Glutamatergic neuron (in vitro differentiated cells): ENCODE measurements at regions not wholly inside any gene's neighbourhood (a gene's known extent, or its start where the extent isn't known, plus 50 kb on each side); places are given as distances from the start of the nearest gene placed in this dataset.

Experiments
- DNase-seq: peaks from one replicate; pipeline ENCODE4 v3.0.0; 2022
- H3K27ac Mint-ChIP-seq: one replicate; pipeline ENCODE4 v1.8.0; 2020; ENCODE audit warnings: mild to moderate bottlenecking, mixed read lengths, inconsistent platforms; ENCODE audit not compliant: unreplicated experiment
- H3K27me3 Mint-ChIP-seq: one replicate; pipeline ENCODE4 v1.8.0; 2020; ENCODE audit warnings: mild to moderate bottlenecking, moderate library complexity, mixed read lengths, inconsistent platforms; ENCODE audit not compliant: unreplicated experiment
- H3K36me3 Mint-ChIP-seq: one replicate; pipeline ENCODE4 v1.8.0; 2020; ENCODE audit warnings: mild to moderate bottlenecking, mixed read lengths, inconsistent platforms; ENCODE audit not compliant: unreplicated experiment
- H3K4me1 Mint-ChIP-seq: one replicate; pipeline ENCODE4 v1.8.0; 2020; ENCODE audit warnings: mild to moderate bottlenecking, low read depth, mixed read lengths, inconsistent platforms; ENCODE audit not compliant: unreplicated experiment
- H3K4me3 Mint-ChIP-seq: one replicate; pipeline ENCODE4 v1.8.0; 2020; ENCODE audit warnings: mild to moderate bottlenecking, mixed read lengths, inconsistent platforms; ENCODE audit not compliant: unreplicated experiment
- H3K9me3 Mint-ChIP-seq: one replicate; pipeline ENCODE4 v1.8.0; 2020; ENCODE audit warnings: mild to moderate bottlenecking, moderate library complexity, mixed read lengths, inconsistent platforms; ENCODE audit not compliant: unreplicated experiment
- TF ChIP-seq, protein P1 (sequence below): fragments of 200-600 bp; sonication (generic); IDR thresholded peaks from one replicate; pipeline ENCODE4 v1.5.0; 2021; ENCODE audit not compliant: partially characterized antibody, unreplicated experiment

DNA sequence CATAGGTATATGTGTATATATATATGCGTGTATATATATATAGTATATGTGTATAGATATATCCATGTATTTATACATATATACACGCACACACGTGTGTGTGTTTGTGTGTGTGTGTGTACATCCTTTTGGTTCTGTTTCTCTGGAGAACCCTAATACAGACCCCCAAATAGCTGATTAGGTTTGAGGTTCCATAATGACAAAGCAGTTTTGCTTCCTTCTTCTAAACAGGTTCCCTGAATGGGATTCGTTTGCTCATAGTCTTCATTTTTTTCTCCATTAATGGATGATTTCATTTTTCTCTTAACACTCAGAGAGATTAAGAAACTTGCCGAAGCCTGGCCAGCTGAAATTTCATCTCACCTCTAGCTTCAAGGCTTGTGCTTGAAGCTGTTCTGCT, 234.0 kb upstream of the BCOR start:
- Mint-ChIP-seq H3K9me3 (peaks cover 3% of the 10 kb centered on the region), H3K4me3 (no peak overlapping the region), H3K27ac (no peak overlapping the region), H3K4me1 (no peaks in the 10 kb centered on the region), H3K27me3 (no peaks in the 10 kb centered on the region), H3K36me3 (no peaks in the 10 kb centered on the region)
- no peak for DNase-seq
- TF ChIP-seq, protein P1, sequence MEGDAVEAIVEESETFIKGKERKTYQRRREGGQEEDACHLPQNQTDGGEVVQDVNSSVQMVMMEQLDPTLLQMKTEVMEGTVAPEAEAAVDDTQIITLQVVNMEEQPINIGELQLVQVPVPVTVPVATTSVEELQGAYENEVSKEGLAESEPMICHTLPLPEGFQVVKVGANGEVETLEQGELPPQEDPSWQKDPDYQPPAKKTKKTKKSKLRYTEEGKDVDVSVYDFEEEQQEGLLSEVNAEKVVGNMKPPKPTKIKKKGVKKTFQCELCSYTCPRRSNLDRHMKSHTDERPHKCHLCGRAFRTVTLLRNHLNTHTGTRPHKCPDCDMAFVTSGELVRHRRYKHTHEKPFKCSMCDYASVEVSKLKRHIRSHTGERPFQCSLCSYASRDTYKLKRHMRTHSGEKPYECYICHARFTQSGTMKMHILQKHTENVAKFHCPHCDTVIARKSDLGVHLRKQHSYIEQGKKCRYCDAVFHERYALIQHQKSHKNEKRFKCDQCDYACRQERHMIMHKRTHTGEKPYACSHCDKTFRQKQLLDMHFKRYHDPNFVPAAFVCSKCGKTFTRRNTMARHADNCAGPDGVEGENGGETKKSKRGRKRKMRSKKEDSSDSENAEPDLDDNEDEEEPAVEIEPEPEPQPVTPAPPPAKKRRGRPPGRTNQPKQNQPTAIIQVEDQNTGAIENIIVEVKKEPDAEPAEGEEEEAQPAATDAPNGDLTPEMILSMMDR = no peak

DNA sequence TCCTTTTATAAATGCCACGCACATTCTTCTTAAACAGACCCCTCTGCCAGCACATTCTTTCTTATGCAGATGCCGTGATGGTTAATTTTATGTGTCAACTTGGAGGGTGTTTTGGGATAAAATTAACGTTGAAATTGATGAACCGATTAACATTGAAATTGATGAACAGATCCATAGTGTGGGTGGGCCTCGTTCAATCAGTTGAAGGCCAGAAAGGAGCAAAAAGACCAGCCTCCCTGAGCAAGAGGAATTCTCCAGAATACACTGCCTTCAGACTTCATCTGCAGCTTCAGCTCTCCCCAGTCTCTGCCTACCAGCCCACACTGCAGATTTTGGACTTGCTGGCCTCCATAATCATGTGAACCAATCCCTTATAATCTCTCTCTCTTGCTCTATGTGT, 233.6 kb upstream of the BCOR start:
- Mint-ChIP-seq H3K27me3 (no peaks in the 10 kb centered on the region), H3K9me3 (peaks cover 3% of the 10 kb centered on the region), H3K36me3 (no peaks in the 10 kb centered on the region), H3K4me1 (no peaks in the 10 kb centered on the region), H3K27ac (no peak overlapping the region), H3K4me3 (no peak overlapping the region)
- TF ChIP-seq, protein P1 = no peak
- no peak for DNase-seq

DNA sequence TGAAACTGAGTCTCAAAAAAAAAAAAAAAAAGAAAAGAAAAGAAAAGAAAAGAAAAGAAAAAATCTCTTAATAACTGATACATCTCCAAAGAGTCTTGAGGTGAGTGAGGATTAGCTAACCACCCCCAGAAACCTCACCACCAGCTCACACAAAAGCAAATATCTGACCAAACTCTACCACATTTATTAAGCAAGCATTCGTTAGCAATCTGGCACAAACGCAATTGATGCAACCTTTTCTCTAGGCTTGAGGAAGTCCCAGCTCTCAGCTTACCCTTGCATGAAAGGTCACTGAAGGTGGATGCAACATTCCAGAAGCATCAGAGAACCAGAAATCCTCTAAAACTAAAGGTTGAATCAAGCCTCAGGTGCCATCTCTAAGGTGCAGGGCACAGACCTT, 231.9 kb upstream of the BCOR start:
- peaks cover 3% of the 10 kb centered on the region for H3K9me3 Mint-ChIP-seq
- H3K36me3 Mint-ChIP-seq = no peaks in the 10 kb centered on the region
- no peaks in the 10 kb centered on the region for H3K4me1 Mint-ChIP-seq
- no peak overlapping the region for H3K4me3 Mint-ChIP-seq
- H3K27me3 Mint-ChIP-seq = no peaks in the 10 kb centered on the region
- DNase-seq = no peak
- TF ChIP-seq, protein P1 = no peak
- no peak overlapping the region for H3K27ac Mint-ChIP-seq

DNA sequence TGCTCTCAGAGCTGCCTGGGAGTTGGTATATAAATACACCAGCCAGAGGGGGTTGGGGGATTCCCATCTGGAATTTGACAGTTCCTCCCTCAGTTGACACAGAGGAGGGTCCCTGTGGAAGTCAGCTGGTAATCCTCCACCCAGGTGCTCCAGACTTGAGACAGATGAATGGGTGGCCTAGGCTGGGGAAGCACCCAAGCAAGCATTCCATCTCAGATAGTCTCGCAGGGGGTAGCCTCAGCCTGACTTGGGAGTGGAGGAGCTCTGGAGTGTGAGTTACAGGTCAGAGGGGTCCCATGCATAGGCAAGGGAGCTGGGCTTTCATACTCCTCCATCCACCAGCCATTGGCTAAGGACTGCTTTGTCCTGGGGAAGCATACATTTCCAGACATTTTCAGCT, 229.3 kb upstream of the BCOR start:
- no peak for DNase-seq
- Mint-ChIP-seq H3K27ac (no peak overlapping the region), H3K36me3 (no peaks in the 10 kb centered on the region), H3K27me3 (no peaks in the 10 kb centered on the region), H3K9me3 (peaks cover 1% of the 10 kb centered on the region), H3K4me3 (no peak overlapping the region), H3K4me1 (no peaks in the 10 kb centered on the region)
- TF ChIP-seq, protein P1 = no peak

- Mint-ChIP-seq H3K9me3 (peaks cover 1% of the 10 kb centered on the region), H3K27me3 (no peaks in the 10 kb centered on the region)
These were observed 228.6 kb upstream of the BCOR start for GRCh38 chrX:40326186-40326965.

More at GRCh38 chrX:40326186-40326965, 228.6 kb upstream of the BCOR start:
- TF ChIP-seq, protein P1 = no peak
- H3K27ac Mint-ChIP-seq = no peak overlapping the region
- no peaks in the 10 kb centered on the region for H3K4me1 Mint-ChIP-seq
- peaks cover under 1% of the 10 kb centered on the region for H3K36me3 Mint-ChIP-seq
- DNase-seq = no peak
- H3K4me3 Mint-ChIP-seq = no peak overlapping the region
